H1 (cell line): ENCODE measurements at regions not wholly inside any gene's neighbourhood (a gene's known extent, or its start where the extent isn't known, plus 50 kb on each side); places are given as distances from the start of the nearest gene placed in this dataset.

Source experiments
- CTCF ChIA-PET: fragments of 300-600 bp; sonication (Branson Sonifier 250); formaldehyde crosslinking; loops from one replicate; lab custom pipeline; 2021; ENCODE audit not compliant: partially characterized antibody; lab: Charles Lee
- POLR2A ChIA-PET: fragments of 300-600 bp; sonication (Branson Sonifier 250); formaldehyde crosslinking; loops from one replicate; lab custom pipeline; 2021; ENCODE audit warnings: inconsistent platforms; ENCODE audit not compliant: partially characterized antibody; lab: Charles Lee
- DNase-seq, 2 experiments: peaks; one replicate each; pipeline versions ENCODE4 v3.0.0 to v3.0.0-alpha.2; 2010 to 2022; ENCODE audit warnings: low spot score in 2 of 2, low read depth in 1 of 2, mixed read lengths in 1 of 2
- FAIRE-seq: peaks from 2 replicates; lab custom pipeline; 2011; peaks lifted over from hg19 to GRCh38; lab: Jason Lieb, UNC
- H2AFZ ChIP-seq: 2 replicates; pipeline ENCODE4 v1.8.1; 2012; ENCODE audit warnings: low read length, inconsistent platforms
- H2AK5ac ChIP-seq: 2 replicates; pipeline ENCODE4 v1.6.1; 2013; ENCODE audit warnings: low read depth, low read length
- H2BK120ac ChIP-seq: replicated peaks from 2 replicates; pipeline ENCODE3; 2013; ENCODE audit warnings: low read depth, low read length, inconsistent platforms
- H2BK12ac ChIP-seq: 2 replicates; pipeline ENCODE4 v1.6.1; 2013; ENCODE audit warnings: low read depth, low read length
- H2BK15ac ChIP-seq: 2 replicates; pipeline ENCODE4 v1.6.1; 2013; ENCODE audit warnings: low read length
- H2BK20ac ChIP-seq: 2 replicates; pipeline ENCODE4 v1.6.1; 2013; ENCODE audit warnings: low read length
- H2BK5ac ChIP-seq: 2 replicates; pipeline ENCODE4 v1.6.1; 2013; ENCODE audit warnings: low read depth, low read length
- H3K14ac ChIP-seq: 2 replicates; pipeline ENCODE4 v1.6.1; 2013; ENCODE audit warnings: inconsistent platforms; ENCODE audit not compliant: insufficient read length
- H3K18ac ChIP-seq: 2 replicates; pipeline ENCODE4 v1.6.1; 2013; ENCODE audit warnings: low read length; ENCODE audit errors: extremely low read depth
- H3K23ac ChIP-seq: 2 replicates; pipeline ENCODE4 v1.6.1; 2013; ENCODE audit warnings: inconsistent platforms; ENCODE audit not compliant: insufficient read length
- H3K23me2 ChIP-seq: 2 replicates; pipeline ENCODE4 v1.6.1; 2013; ENCODE audit warnings: low read depth, low read length
- H3K27ac ChIP-seq: 2 replicates; pipeline ENCODE4 v1.6.1; 2011; ENCODE audit warnings: low read depth, low read length, inconsistent platforms
- H3K27me3 ChIP-seq, 4 experiments: replicated peaks in 1 of 4; 1 replicate in 1 of 4; 2 replicates in 3 of 4; pipeline versions ENCODE4 v1.6.1 to v1.8.1; 2011 to 2013; ENCODE audit warnings: low read length in 3 of 4, mild to moderate bottlenecking in 3 of 4, inconsistent platforms in 2 of 4, mixed read lengths in 2 of 4, moderate library complexity in 1 of 4; ENCODE audit not compliant: control insufficient read depth in 3 of 4, insufficient read depth in 3 of 4; ENCODE audit errors: extremely low read depth in 1 of 4
- H3K36me3 ChIP-seq, 4 experiments: 2 replicates each; pipeline versions ENCODE4 v1.6.1 to v1.8.1; 2011 to 2013; ENCODE audit warnings: mild to moderate bottlenecking in 4 of 4, low read length in 3 of 4, moderate library complexity in 2 of 4, control low read depth in 1 of 4, inconsistent platforms in 1 of 4; ENCODE audit not compliant: insufficient read depth in 4 of 4, control insufficient read depth in 2 of 4
- H3K4ac ChIP-seq: replicated peaks from 2 replicates; pipeline ENCODE3; 2013; ENCODE audit warnings: low read length, low read depth, mixed read lengths, inconsistent platforms; ENCODE audit not compliant: insufficient read length
- H3K4me1 ChIP-seq, 4 experiments: replicated peaks in 1 of 4; 1 replicate in 1 of 4; 2 replicates in 3 of 4; pipeline versions ENCODE4 v1.6.1 to v1.8.1; 2011 to 2013; ENCODE audit warnings: low read length in 3 of 4, inconsistent platforms in 2 of 4, mixed read lengths in 1 of 4; ENCODE audit not compliant: insufficient read depth in 4 of 4, control insufficient read depth in 3 of 4
- H3K4me2 ChIP-seq, 2 experiments: 2 replicates each; pipeline versions ENCODE4 v1.6.1 to v1.8.1; 2011 to 2013; ENCODE audit warnings: low read depth in 2 of 2, low read length in 2 of 2, control low read depth in 1 of 2, inconsistent platforms in 1 of 2, mild to moderate bottlenecking in 1 of 2; ENCODE audit not compliant: insufficient read depth in 1 of 2
- H3K4me3 ChIP-seq, 4 experiments: fragments of 200-600, 300-600 bp in 1 of 4; sonication (generic), shearing (Covaris generic), sonication (Bioruptor Twin) in 1 of 4; 2 replicates each; pipeline versions ENCODE4 v1.5.1 to v1.8.1; 2011 to 2016; ENCODE audit warnings: low read length in 4 of 4, low read depth in 3 of 4, control low read depth in 2 of 4, inconsistent platforms in 2 of 4, mild to moderate bottlenecking in 2 of 4, mixed read lengths in 1 of 4, moderate library complexity in 1 of 4; ENCODE audit not compliant: insufficient read depth in 2 of 4; ENCODE audit errors: extremely low read depth in 1 of 4
- H3K56ac ChIP-seq: replicated peaks from 2 replicates; pipeline ENCODE3; 2013; ENCODE audit warnings: low read depth, mild to moderate bottlenecking, mixed read lengths, low read length, inconsistent platforms; ENCODE audit not compliant: insufficient read length
- H3K79me1 ChIP-seq: 2 replicates; pipeline ENCODE4 v1.6.1; 2013; ENCODE audit warnings: low read depth, low read length, control low read depth
- H3K79me2 ChIP-seq, 2 experiments: 2 replicates each; pipeline versions ENCODE4 v1.6.1 to v1.8.1; 2012 to 2013; ENCODE audit warnings: low read length in 2 of 2, mild to moderate bottlenecking in 2 of 2, inconsistent platforms in 1 of 2; ENCODE audit not compliant: insufficient read depth in 2 of 2, control insufficient read depth in 1 of 2
- H3K9ac ChIP-seq, 4 experiments: replicated peaks in 1 of 4; 1 replicate in 1 of 4; 2 replicates in 3 of 4; pipeline versions ENCODE4 v1.6.1 to v1.8.1; 2011 to 2013; ENCODE audit warnings: low read depth in 3 of 4, low read length in 3 of 4, control low read depth in 2 of 4, mild to moderate bottlenecking in 2 of 4, moderate library complexity in 2 of 4, inconsistent platforms in 1 of 4; ENCODE audit errors: extremely low read depth in 1 of 4
- H3K9me3 ChIP-seq, 2 experiments: 2 replicates each; pipeline versions ENCODE4 v1.6.1 to v1.8.1; 2012 to 2013; ENCODE audit warnings: mild to moderate bottlenecking in 2 of 2, moderate library complexity in 2 of 2, control low read depth in 1 of 2, inconsistent platforms in 1 of 2, low read depth in 1 of 2, low read length in 1 of 2, mixed read lengths in 1 of 2; ENCODE audit not compliant: insufficient read depth in 2 of 2
- H4K20me1 ChIP-seq, 2 experiments: replicated peaks in 1 of 2; 2 replicates each; pipeline versions ENCODE3 to v1.8.1; 2011 to 2013; ENCODE audit warnings: inconsistent platforms in 2 of 2, low read length in 2 of 2, mild to moderate bottlenecking in 1 of 2; ENCODE audit not compliant: insufficient read depth in 2 of 2, control insufficient read depth in 1 of 2
- H4K5ac ChIP-seq: 2 replicates; pipeline ENCODE4 v1.6.1; 2013; ENCODE audit warnings: low read length, low read depth, mixed read lengths, inconsistent platforms; ENCODE audit not compliant: insufficient read length
- H4K8ac ChIP-seq: 2 replicates; pipeline ENCODE4 v1.8.0; 2013; ENCODE audit warnings: mild to moderate bottlenecking, moderate library complexity, low read length, inconsistent platforms; ENCODE audit not compliant: insufficient read depth; ENCODE audit errors: extremely low read depth
- H4K91ac ChIP-seq: replicated peaks from 2 replicates; pipeline ENCODE3; 2013; ENCODE audit warnings: low read length, mixed read lengths, inconsistent platforms; ENCODE audit not compliant: insufficient read length
- BRCA1 ChIP-seq: IDR thresholded peaks from 2 replicates; pipeline ENCODE4 v1.6.1; 2012; ENCODE audit warnings: low read depth, low read length, improper control_type of control experiment
- CBX8 ChIP-seq: fragments of 300-800, 300-1000 bp; sonication (generic); IDR thresholded peaks from 2 replicates; pipeline ENCODE4 v1.7.1; 2016; ENCODE audit warnings: low read depth, low read length, borderline replicate concordance
- CREB1 ChIP-seq: IDR thresholded peaks from 2 replicates; pipeline ENCODE4 v1.6.1; 2012; ENCODE audit warnings: inconsistent platforms
- EZH2 ChIP-seq: fragments of 200-600 bp; sonication (generic); IDR thresholded peaks from 2 replicates; pipeline ENCODE4 v1.7.1; 2012; ENCODE audit warnings: low read depth, mild to moderate bottlenecking, moderate library complexity, low read length, inconsistent platforms; ENCODE audit not compliant: severe bottlenecking
- JUND ChIP-seq: IDR thresholded peaks from 2 replicates; pipeline ENCODE4 v1.6.1; 2011; ENCODE audit warnings: mild to moderate bottlenecking, improper control_type of control experiment, low read length
- KDM5A ChIP-seq: fragments of 200-600 bp; IDR thresholded peaks from 2 replicates; pipeline ENCODE4 v1.7.1; 2012; ENCODE audit warnings: mild to moderate bottlenecking, low read length, inconsistent platforms, mixed read lengths
- POLR2A ChIP-seq, 2 experiments: IDR thresholded peaks; 1 replicate in 1 of 2; 2 replicates in 1 of 2; pipeline ENCODE4 v1.6.1; 2011; ENCODE audit warnings: low read depth in 2 of 2, low read length in 2 of 2, mild to moderate bottlenecking in 2 of 2; ENCODE audit errors: control extremely low read depth in 1 of 2
- POU5F1 ChIP-seq: IDR thresholded peaks from 2 replicates; pipeline ENCODE4 v1.6.1; 2011; ENCODE audit warnings: low read depth, mild to moderate bottlenecking, low read length, moderate library complexity
- RNF2 ChIP-seq: fragments of 200-900, 300-1000 bp; sonication (generic); IDR thresholded peaks from 2 replicates; pipeline ENCODE4 v1.7.1; 2016; ENCODE audit warnings: borderline replicate concordance, low read depth, mild to moderate bottlenecking, antibody characterized with exemption, low read length; ENCODE audit not compliant: poor library complexity, severe bottlenecking; ENCODE audit errors: missing control alignments
- SAP30 ChIP-seq: fragments of 300-600 bp; sonication (generic); IDR thresholded peaks from 2 replicates; pipeline ENCODE4 v1.7.1; 2012; ENCODE audit warnings: low read length, moderate library complexity, mild to moderate bottlenecking, inconsistent platforms; ENCODE audit not compliant: insufficient read depth, insufficient replicate concordance
- TAF1 ChIP-seq: IDR thresholded peaks from 2 replicates; pipeline ENCODE4 v1.6.1; 2011; ENCODE audit warnings: mild to moderate bottlenecking, low read depth, low read length
- WGBS, 2 experiments: shearing (Covaris generic) in 1 of 2; methylation state at CpG; one replicate each; pipeline versions ENCODE4 v1.1.6 to v1.1.7; 2013 to 2015; ENCODE audit warnings: low lambda C conversion rate in 2 of 2, mixed read lengths in 2 of 2, inconsistent platforms in 1 of 2, low coverage in 1 of 2, missing lambda C conversion rate in 1 of 2; ENCODE audit not compliant: insufficient replicate concordance in 2 of 2, insufficient coverage in 1 of 2, insufficient read length in 1 of 2; ENCODE audit errors: extremely low coverage in 1 of 2, missing lambda C conversion rate in 1 of 2; 5-methylcytosine and 5-hydroxymethylcytosine counted together
- TF ChIP-seq, protein P1 (sequence below): IDR thresholded peaks from 2 replicates; pipeline ENCODE4 v1.6.1; 2012; ENCODE audit warnings: inconsistent platforms
- TF ChIP-seq, protein P2 (sequence below): IDR thresholded peaks from 2 replicates; pipeline ENCODE4 v1.6.1; 2012; ENCODE audit warnings: low read length, inconsistent platforms

DNA sequence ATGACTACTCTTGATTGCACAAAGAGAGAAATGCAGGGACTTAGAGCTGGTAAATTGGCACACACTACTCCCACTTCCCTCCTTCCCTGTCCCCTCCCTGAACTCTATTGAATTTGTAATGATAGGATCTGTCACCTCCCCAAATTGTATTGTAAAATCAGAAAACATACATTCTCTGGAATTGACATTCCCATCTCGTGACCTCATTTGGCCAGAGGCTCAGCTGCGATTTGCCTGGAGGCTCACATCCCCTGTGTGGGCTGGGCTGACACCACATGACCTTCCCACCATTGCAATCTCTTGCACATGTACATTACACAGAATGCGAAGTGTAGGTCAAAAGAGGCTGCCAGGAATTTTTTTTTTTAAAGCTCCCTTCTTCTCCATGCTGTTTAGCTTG is 172.1 kb downstream of the MID1IP1 start:
- ChIA-PET POLR2A (no interaction called here), CTCF (no interaction called here)
- no peaks in the 10 kb centered on the region for H3K4me1 ChIP-seq
- WGBS, 2 experiments = 90% methylated on average over 3 of the region's 3 CpGs; no CpG with 5 or more reads in 1 of the 2 experiments
- H3K9me3 ChIP-seq = no peaks in the 10 kb centered on the region
- no peaks in the 10 kb centered on the region for H3K23me2 ChIP-seq
- no peak overlapping the region for H3K4me2 ChIP-seq
- no peak overlapping the region for H2AFZ ChIP-seq
- H2BK15ac ChIP-seq = no peak overlapping the region
- H4K5ac ChIP-seq = no peak overlapping the region
- no peak overlapping the region for H3K4ac ChIP-seq
- no peaks in the 10 kb centered on the region for H3K27me3 ChIP-seq
- H4K8ac ChIP-seq = no peak overlapping the region
- H4K91ac ChIP-seq = no peak overlapping the region
- no peaks in the 10 kb centered on the region for H3K79me1 ChIP-seq
- H3K56ac ChIP-seq = no peak overlapping the region
- DNase-seq = no peak
- no peak overlapping the region for H3K9ac ChIP-seq
- H3K36me3 ChIP-seq = no peaks in the 10 kb centered on the region
- H2BK20ac ChIP-seq = no peak overlapping the region
- H2BK12ac ChIP-seq = no peak overlapping the region
- H3K14ac ChIP-seq = no peak overlapping the region
- no peak overlapping the region for H3K4me3 ChIP-seq
- no peak for FAIRE-seq
- H3K18ac ChIP-seq = no peak overlapping the region
- H3K27ac ChIP-seq = no peak overlapping the region
- no peaks in the 10 kb centered on the region for H4K20me1 ChIP-seq
- no peak overlapping the region for H3K23ac ChIP-seq
- no peaks in the 10 kb centered on the region for H3K79me2 ChIP-seq
- no peak overlapping the region for H2AK5ac ChIP-seq
- H2BK5ac ChIP-seq = no peak overlapping the region
- no peak overlapping the region for H2BK120ac ChIP-seq
- no peak for TF ChIP-seq CBX8
- no peak for TF ChIP-seq TAF1
- no peak for TF ChIP-seq JUND
- TF ChIP-seq POLR2A (IDR thresholded peaks at IDR 0.05; ENCODE audit: control extremely low read depth in 1 of 2, low read depth in 2 of 2, low read length in 2 of 2) = no peak
- TF ChIP-seq, protein P1, sequence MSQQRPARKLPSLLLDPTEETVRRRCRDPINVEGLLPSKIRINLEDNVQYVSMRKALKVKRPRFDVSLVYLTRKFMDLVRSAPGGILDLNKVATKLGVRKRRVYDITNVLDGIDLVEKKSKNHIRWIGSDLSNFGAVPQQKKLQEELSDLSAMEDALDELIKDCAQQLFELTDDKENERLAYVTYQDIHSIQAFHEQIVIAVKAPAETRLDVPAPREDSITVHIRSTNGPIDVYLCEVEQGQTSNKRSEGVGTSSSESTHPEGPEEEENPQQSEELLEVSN = no peak
- no peak for TF ChIP-seq POU5F1
- TF ChIP-seq BRCA1 = no peak
- TF ChIP-seq CREB1 = no peak
- no peak for TF ChIP-seq EZH2
- TF ChIP-seq SAP30 = no peak
- TF ChIP-seq RNF2 = no peak
- TF ChIP-seq, protein P2, sequence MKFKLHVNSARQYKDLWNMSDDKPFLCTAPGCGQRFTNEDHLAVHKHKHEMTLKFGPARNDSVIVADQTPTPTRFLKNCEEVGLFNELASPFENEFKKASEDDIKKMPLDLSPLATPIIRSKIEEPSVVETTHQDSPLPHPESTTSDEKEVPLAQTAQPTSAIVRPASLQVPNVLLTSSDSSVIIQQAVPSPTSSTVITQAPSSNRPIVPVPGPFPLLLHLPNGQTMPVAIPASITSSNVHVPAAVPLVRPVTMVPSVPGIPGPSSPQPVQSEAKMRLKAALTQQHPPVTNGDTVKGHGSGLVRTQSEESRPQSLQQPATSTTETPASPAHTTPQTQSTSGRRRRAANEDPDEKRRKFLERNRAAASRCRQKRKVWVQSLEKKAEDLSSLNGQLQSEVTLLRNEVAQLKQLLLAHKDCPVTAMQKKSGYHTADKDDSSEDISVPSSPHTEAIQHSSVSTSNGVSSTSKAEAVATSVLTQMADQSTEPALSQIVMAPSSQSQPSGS = no peak
- TF ChIP-seq KDM5A = no peak
